M059J (cell line): ENCODE measurements at regions not wholly inside any gene's neighbourhood (a gene's known extent, or its start where the extent isn't known, plus 50 kb on each side); places are given as distances from the start of the nearest gene placed in this dataset.

Experiments
- DNase-seq: peaks from one replicate; pipeline ENCODE4 v3.0.0-alpha.2; 2012; ENCODE audit warnings: low read depth

- DNase-seq: no peak
Observed at GRCh38 chr6:126419901-126420300, 80.0 kb downstream of the CENPW start.

GRCh38 chr6:126422912-126423311 lies 83.0 kb downstream of the CENPW start:
- peak; percentile 5 for DNase-seq

- no peak for DNase-seq
Observed at GRCh38 chr6:126427713-126428112, 87.8 kb downstream of the CENPW start.

GRCh38 chr6:126429866-126430265 lies 90.0 kb downstream of the CENPW start:
- DNase-seq: no peak

GRCh38 chr6:126432564-126432963 lies 92.6 kb downstream of the CENPW start:
- DNase-seq: no peak

- DNase-seq: no peak
Observed at GRCh38 chr6:126433927-126434326, 94.0 kb downstream of the CENPW start.

- DNase-seq: no peak
Observed at GRCh38 chr6:126437205-126437604, 97.3 kb downstream of the CENPW start.

GRCh38 chr6:126439040-126439439 lies 99.1 kb downstream of the CENPW start:
- no peak for DNase-seq

GRCh38 chr6:126440923-126441322 lies 101.0 kb downstream of the CENPW start:
- no peak for DNase-seq

- peak; percentile 14 for DNase-seq
Observed at GRCh38 chr6:126444659-126445273, 104.9 kb downstream of the CENPW start.

- DNase-seq: no peak
Observed at GRCh38 chr6:126446248-126446647, 106.3 kb downstream of the CENPW start.

GRCh38 chr6:126447367-126447766 lies 107.5 kb downstream of the CENPW start:
- no peak for DNase-seq

GRCh38 chr6:126461045-126461444 lies 121.1 kb downstream of the CENPW start:
- no peak for DNase-seq

- DNase-seq: no peak
Observed at GRCh38 chr6:126464245-126464644, 124.3 kb downstream of the CENPW start.

GRCh38 chr6:126475449-126475848 lies 135.5 kb downstream of the CENPW start:
- no peak for DNase-seq

GRCh38 chr6:126477678-126478077 lies 137.8 kb downstream of the CENPW start:
- DNase-seq: no peak

- DNase-seq: no peak
Observed at GRCh38 chr6:126480268-126480667, 140.4 kb downstream of the CENPW start.

GRCh38 chr6:126481319-126481718 lies 141.4 kb downstream of the CENPW start:
- no peak for DNase-seq

GRCh38 chr6:126504792-126505191 lies 164.9 kb downstream of the CENPW start:
- no peak for DNase-seq

GRCh38 chr6:126513198-126513597 lies 173.3 kb downstream of the CENPW start:
- no peak for DNase-seq

GRCh38 chr6:126516411-126516810 lies 176.5 kb downstream of the CENPW start:
- DNase-seq: no peak

- DNase-seq: no peak
Observed at GRCh38 chr6:126524811-126525326, 185.0 kb downstream of the CENPW start.

GRCh38 chr6:126526547-126526946 lies 186.6 kb downstream of the CENPW start:
- no peak for DNase-seq

GRCh38 chr6:126526996-126527606 lies 187.2 kb downstream of the CENPW start:
- DNase-seq: no peak
